ENCODE measurements at regions not wholly inside any gene's neighbourhood (a gene's known extent, or its start where the extent isn't known, plus 50 kb on each side); places are given as distances from the start of the nearest gene placed in this dataset.

- peak; percentile 3 to 52 for DNase-seq
- no peak overlapping the region for H2AFZ ChIP-seq (ENCODE audit: insufficient read depth, low read length, poor library complexity)
- no peaks in the 10 kb centered on the region for H3K27me3 ChIP-seq (ENCODE audit: insufficient read depth, low read length)
- H3K79me1 ChIP-seq (ENCODE audit: low read length): peaks cover 4% of the 10 kb centered on the region
- peak overlapping the region; percentile 13 for H3K27ac ChIP-seq (ENCODE audit: low read depth, low read length)
- H3K4me2 ChIP-seq (ENCODE audit: low read length): no peak overlapping the region
- no peaks in the 10 kb centered on the region for H3K79me2 ChIP-seq (ENCODE audit: control insufficient read depth, insufficient read depth, low read length, poor library complexity)
- H4K8ac ChIP-seq (ENCODE audit: low read depth, low read length): peak overlapping the region; percentile 57
- H2BK12ac ChIP-seq (ENCODE audit: low read length): peak overlapping the region; percentile 12
- peaks cover 0 to 3% of the 10 kb centered on the region in 2 experiments for H3K4me1 ChIP-seq (ENCODE audit: control insufficient read depth in 1 of 2, insufficient read depth in 2 of 2, low read length in 2 of 2)
- no peak overlapping the region for H3K18ac ChIP-seq (ENCODE audit: low read length)
- no peak overlapping the region for H2AK5ac ChIP-seq (ENCODE audit: low read length)
- no peak overlapping the region for H2BK120ac ChIP-seq (ENCODE audit: insufficient read depth, low read length, poor library complexity)
- H3K9me3 ChIP-seq (ENCODE audit: insufficient read depth, low read depth, low read length): no peaks in the 10 kb centered on the region
- H2BK5ac ChIP-seq (ENCODE audit: low read depth, low read length, poor library complexity): no peak overlapping the region
- no peak overlapping the region for H3K23ac ChIP-seq (ENCODE audit: low read length)
- H4K91ac ChIP-seq (ENCODE audit: low read depth, low read length): no peak overlapping the region
- H4K12ac ChIP-seq (ENCODE audit: low read depth, low read length): no peak overlapping the region
- H3K36me3 ChIP-seq (ENCODE audit: control insufficient read depth in 1 of 2, insufficient read depth in 2 of 2, low read length in 2 of 2): no peaks in the 10 kb centered on the region
- H3K4me3 ChIP-seq (ENCODE audit: low read depth, low read length): no peak overlapping the region
- no peak overlapping the region for H3K14ac ChIP-seq (ENCODE audit: low read length)
- no peak overlapping the region for H3K4ac ChIP-seq (ENCODE audit: low read depth, low read length)
- WGBS (ENCODE audit: extremely low coverage, insufficient coverage, insufficient read length): no CpG with 5 or more reads among the region's 5 CpGs
- H3K9ac ChIP-seq (ENCODE audit: low read length): no peak overlapping the region
These were observed 76.6 kb upstream of the OSBPL8 start for GRCh38 chr12:76636121-76636692.

DNA sequence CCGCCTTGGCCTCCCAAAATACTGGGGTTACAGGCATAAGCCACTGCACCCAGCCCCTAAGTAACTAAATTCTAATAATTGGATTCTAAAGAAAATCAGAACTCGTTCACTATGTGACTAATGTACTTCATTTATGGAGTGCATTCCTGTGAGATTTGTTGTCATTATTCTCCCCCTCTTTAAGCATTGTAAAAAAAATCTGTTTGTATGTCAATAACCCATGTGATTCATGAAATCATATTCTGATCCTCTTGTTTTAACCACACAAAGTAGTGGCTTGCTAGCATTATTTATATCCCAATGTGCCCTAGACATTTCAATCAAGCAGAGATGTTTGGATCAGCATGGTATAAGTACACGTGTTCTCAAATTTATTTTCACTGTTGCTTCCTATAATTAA, 78.2 kb upstream of the OSBPL8 start:
- H3K18ac ChIP-seq (ENCODE audit: low read length): no peak overlapping the region
- H3K23ac ChIP-seq (ENCODE audit: low read length): no peak overlapping the region
- H3K4me3 ChIP-seq (ENCODE audit: low read depth, low read length): no peak overlapping the region
- no peak overlapping the region for H3K4me2 ChIP-seq (ENCODE audit: low read length)
- H2AFZ ChIP-seq (ENCODE audit: insufficient read depth, low read length, poor library complexity): no peak overlapping the region
- no peak overlapping the region for H4K91ac ChIP-seq (ENCODE audit: low read depth, low read length)
- no peak for DNase-seq
- H3K79me1 ChIP-seq (ENCODE audit: low read length): peaks cover 4% of the 10 kb centered on the region
- no CpG with 5 or more reads among the region's 3 CpGs for WGBS (ENCODE audit: extremely low coverage, insufficient coverage, insufficient read length)
- H4K12ac ChIP-seq (ENCODE audit: low read depth, low read length): no peak overlapping the region
- H3K36me3 ChIP-seq (ENCODE audit: control insufficient read depth in 1 of 2, insufficient read depth in 2 of 2, low read length in 2 of 2): no peaks in the 10 kb centered on the region
- no peaks in the 10 kb centered on the region for H3K9me3 ChIP-seq (ENCODE audit: insufficient read depth, low read depth, low read length)
- H2BK120ac ChIP-seq (ENCODE audit: insufficient read depth, low read length, poor library complexity): no peak overlapping the region
- no peak overlapping the region for H2BK5ac ChIP-seq (ENCODE audit: low read depth, low read length, poor library complexity)
- no peaks in the 10 kb centered on the region for H3K27me3 ChIP-seq (ENCODE audit: insufficient read depth, low read length)
- H3K4ac ChIP-seq (ENCODE audit: low read depth, low read length): no peak overlapping the region
- no peaks in the 10 kb centered on the region for H3K79me2 ChIP-seq (ENCODE audit: control insufficient read depth, insufficient read depth, low read length, poor library complexity)
- no peak overlapping the region for H4K8ac ChIP-seq (ENCODE audit: low read depth, low read length)
- peak overlapping the region; percentile 35 for H2BK12ac ChIP-seq (ENCODE audit: low read length)
- no peak overlapping the region for H3K27ac ChIP-seq (ENCODE audit: low read depth, low read length)
- no peak overlapping the region for H3K9ac ChIP-seq (ENCODE audit: low read length)
- no peak overlapping the region for H2AK5ac ChIP-seq (ENCODE audit: low read length)
- no peak overlapping the region for H3K14ac ChIP-seq (ENCODE audit: low read length)
- H3K4me1 ChIP-seq (ENCODE audit: control insufficient read depth in 1 of 2, insufficient read depth in 2 of 2, low read length in 2 of 2): peaks cover 0 to 3% of the 10 kb centered on the region in 2 experiments

- H3K27ac ChIP-seq (ENCODE audit: low read depth, low read length): no peak overlapping the region
- no peaks in the 10 kb centered on the region for H3K27me3 ChIP-seq (ENCODE audit: insufficient read depth, low read length)
- H4K12ac ChIP-seq (ENCODE audit: low read depth, low read length): no peak overlapping the region
- no CpG with 5 or more reads among the region's 6 CpGs for WGBS (ENCODE audit: extremely low coverage, insufficient coverage, insufficient read length)
- no peaks in the 10 kb centered on the region for H3K36me3 ChIP-seq (ENCODE audit: control insufficient read depth in 1 of 2, insufficient read depth in 2 of 2, low read length in 2 of 2)
- H3K9me3 ChIP-seq (ENCODE audit: insufficient read depth, low read depth, low read length): no peaks in the 10 kb centered on the region
- no peak overlapping the region for H2BK5ac ChIP-seq (ENCODE audit: low read depth, low read length, poor library complexity)
- H3K23ac ChIP-seq (ENCODE audit: low read length): no peak overlapping the region
- no peak overlapping the region for H3K4me3 ChIP-seq (ENCODE audit: low read depth, low read length)
- H2AK5ac ChIP-seq (ENCODE audit: low read length): no peak overlapping the region
- no peak overlapping the region for H2BK120ac ChIP-seq (ENCODE audit: insufficient read depth, low read length, poor library complexity)
- no peak overlapping the region for H3K18ac ChIP-seq (ENCODE audit: low read length)
- H3K79me2 ChIP-seq (ENCODE audit: control insufficient read depth, insufficient read depth, low read length, poor library complexity): no peaks in the 10 kb centered on the region
- peaks cover 0 to 3% of the 10 kb centered on the region in 2 experiments for H3K4me1 ChIP-seq (ENCODE audit: control insufficient read depth in 1 of 2, insufficient read depth in 2 of 2, low read length in 2 of 2)
- no peak overlapping the region for H2AFZ ChIP-seq (ENCODE audit: insufficient read depth, low read length, poor library complexity)
- peaks cover 4% of the 10 kb centered on the region for H3K79me1 ChIP-seq (ENCODE audit: low read length)
- DNase-seq: no peak
- peak overlapping the region; percentile 53 for H3K9ac ChIP-seq (ENCODE audit: low read length)
- H3K4me2 ChIP-seq (ENCODE audit: low read length): no peak overlapping the region
- H4K91ac ChIP-seq (ENCODE audit: low read depth, low read length): no peak overlapping the region
- H2BK12ac ChIP-seq (ENCODE audit: low read length): no peak overlapping the region
- H3K14ac ChIP-seq (ENCODE audit: low read length): no peak overlapping the region
- no peak overlapping the region for H3K4ac ChIP-seq (ENCODE audit: low read depth, low read length)
- H4K8ac ChIP-seq (ENCODE audit: low read depth, low read length): no peak overlapping the region
These were observed 80.1 kb upstream of the OSBPL8 start for GRCh38 chr12:76639646-76640045.

DNA sequence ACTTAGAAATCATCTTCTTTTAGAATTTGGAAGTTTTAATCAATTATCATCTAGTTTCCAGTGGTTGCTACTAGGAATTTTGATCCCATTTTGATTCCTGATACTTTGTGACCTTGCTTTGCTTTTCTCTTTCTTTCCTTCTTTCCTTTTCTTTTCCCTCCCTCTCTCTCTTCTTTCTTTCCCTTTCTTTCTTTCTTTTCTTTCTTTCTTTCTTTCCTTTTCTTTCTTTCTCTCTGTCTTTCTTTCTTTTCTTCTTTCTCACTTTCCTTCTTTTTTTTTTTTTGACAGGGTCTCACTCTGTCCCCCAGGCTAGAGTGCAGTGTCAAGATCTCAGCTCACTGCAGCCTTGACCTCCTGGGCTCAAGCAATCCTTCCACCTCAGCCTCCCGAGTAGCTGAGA, 81.5 kb upstream of the OSBPL8 start:
- Histone ChIP-seq H3K4ac (ENCODE audit: low read depth, low read length) (no peak overlapping the region), H3K18ac (ENCODE audit: low read length) (no peak overlapping the region), H3K14ac (ENCODE audit: low read length) (no peak overlapping the region), H4K12ac (ENCODE audit: low read depth, low read length) (no peak overlapping the region), H2AFZ (ENCODE audit: insufficient read depth, low read length, poor library complexity) (no peak overlapping the region), H3K79me1 (ENCODE audit: low read length) (peaks cover 4% of the 10 kb centered on the region), H2BK5ac (ENCODE audit: low read depth, low read length, poor library complexity) (no peak overlapping the region), H3K23ac (ENCODE audit: low read length) (no peak overlapping the region), H2BK12ac (ENCODE audit: low read length) (no peak overlapping the region), H3K79me2 (ENCODE audit: control insufficient read depth, insufficient read depth, low read length, poor library complexity) (no peaks in the 10 kb centered on the region), H3K9me3 (ENCODE audit: insufficient read depth, low read depth, low read length) (peaks cover 5% of the 10 kb centered on the region), H3K4me3 (ENCODE audit: low read depth, low read length) (no peak overlapping the region), H3K4me2 (ENCODE audit: low read length) (no peak overlapping the region), H2BK120ac (ENCODE audit: insufficient read depth, low read length, poor library complexity) (no peak overlapping the region), H3K27me3 (ENCODE audit: insufficient read depth, low read length) (no peaks in the 10 kb centered on the region), H2AK5ac (ENCODE audit: low read length) (no peak overlapping the region), H4K8ac (ENCODE audit: low read depth, low read length) (no peak overlapping the region), H3K4me1 (ENCODE audit: control insufficient read depth in 1 of 2, insufficient read depth in 2 of 2, low read length in 2 of 2) (peaks cover 0 to 3% of the 10 kb centered on the region in 2 experiments), H3K36me3 (ENCODE audit: control insufficient read depth in 1 of 2, insufficient read depth in 2 of 2, low read length in 2 of 2) (no peaks in the 10 kb centered on the region), H3K9ac (ENCODE audit: low read length) (no peak overlapping the region), H3K27ac (ENCODE audit: low read depth, low read length) (no peak overlapping the region), H4K91ac (ENCODE audit: low read depth, low read length) (no peak overlapping the region)
- no CpG with 5 or more reads among the region's 1 CpG for WGBS (ENCODE audit: extremely low coverage, insufficient coverage, insufficient read length)
- no peak for DNase-seq

All from trophoblast cell (in vitro differentiated cells and primary cell).